Mammary epithelial cell (primary cell): ENCODE measurements at regions not wholly inside any gene's neighbourhood (a gene's known extent, or its start where the extent isn't known, plus 50 kb on each side); places are given as distances from the start of the nearest gene placed in this dataset.

Experiments used
- CTCF ChIP-seq, 2 donors: IDR thresholded peaks in 1 of 2; conservative IDR thresholded peaks in 1 of 2; 2 replicates each; pipeline ENCODE4 v1.5.1; 2011 to 2012; ENCODE audit warnings: inconsistent platforms in 2 of 2, low read length in 2 of 2, mild to moderate bottlenecking in 2 of 2, control low read depth in 1 of 2, low read depth in 1 of 2; ENCODE audit not compliant: insufficient read depth in 1 of 2; ENCODE audit errors: extremely low read depth in 1 of 2
- EZH2 ChIP-seq: IDR thresholded peaks from 2 replicates; pipeline ENCODE4 v1.6.1; 2012; ENCODE audit warnings: low read length, inconsistent platforms, borderline replicate concordance

DNA sequence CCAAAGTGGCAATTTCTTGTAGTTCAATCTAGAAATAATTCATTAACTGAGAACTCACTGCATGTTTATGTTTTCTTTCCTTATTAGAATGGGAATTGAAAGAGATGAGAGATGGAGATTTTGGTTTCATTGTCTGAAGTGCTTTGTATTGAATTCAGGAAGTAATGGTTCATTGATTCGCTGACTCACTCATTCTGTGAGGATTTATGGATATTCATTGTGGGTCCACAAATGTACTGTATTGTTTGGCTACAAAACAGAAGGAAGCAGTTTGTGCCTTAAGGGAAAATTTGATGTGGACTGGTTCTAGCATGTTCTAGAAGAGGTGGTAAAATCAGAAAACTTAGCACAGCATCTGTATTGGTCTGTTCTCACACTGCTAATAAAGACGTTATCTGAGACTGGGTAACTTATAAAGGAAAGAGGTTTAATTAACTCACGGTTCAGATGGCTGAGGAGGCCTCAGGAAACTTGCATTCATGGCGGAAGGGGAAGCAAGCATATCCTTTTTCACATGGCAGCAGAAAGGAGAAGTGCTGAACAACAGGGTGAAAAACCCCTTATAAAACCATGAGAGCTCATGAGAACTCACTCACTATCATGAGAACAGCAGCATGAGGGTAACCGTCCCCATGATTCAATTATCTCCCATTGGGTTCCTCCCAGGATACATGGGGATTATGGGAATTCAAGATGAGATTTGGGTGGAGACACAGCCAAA lies 132.3 kb upstream of the VCX3A start:
- TF ChIP-seq EZH2 (no peak), CTCF (conservative IDR thresholded peaks at IDR 0.05 in 1 of 2, IDR thresholded peaks at IDR 0.05 in 1 of 2; ENCODE audit: extremely low read depth in 1 of 2, insufficient read depth in 1 of 2, low read depth in 1 of 2, low read length in 2 of 2) (no peak)
